CD8-positive, alpha-beta memory T cell (primary cell): ENCODE measurements at regions not wholly inside any gene's neighbourhood (a gene's known extent, or its start where the extent isn't known, plus 50 kb on each side); places are given as distances from the start of the nearest gene placed in this dataset.

Experiments used
- CTCF ChIA-PET: fragments of 350-600 bp; sonication (Branson Sonifier 250); formaldehyde crosslinking; loops from one replicate; lab custom pipeline; 2021; ENCODE audit warnings: antibody characterized with exemption; lab: Charles Lee
- POLR2A ChIA-PET: fragments of 350-600 bp; sonication (Branson Sonifier 250); formaldehyde crosslinking; loops from one replicate; lab custom pipeline; 2021; ENCODE audit warnings: antibody characterized with exemption; lab: Charles Lee
- DNase-seq, 5 donors: peaks; one replicate each; pipeline versions ENCODE4 v3.0.0 to v3.0.0-alpha.2; 2020 to 2022; ENCODE audit warnings: mixed read lengths in 1 of 5
- H3K27ac ChIP-seq: one replicate; pipeline ENCODE4 v1.7.0; 2013; ENCODE audit warnings: low read depth, mild to moderate bottlenecking, low read length, moderate library complexity
- H3K27me3 ChIP-seq: 2 replicates; pipeline ENCODE4 v1.7.0; 2013; ENCODE audit warnings: low read length, mild to moderate bottlenecking; ENCODE audit not compliant: insufficient read depth, poor library complexity, severe bottlenecking
- H3K36me3 ChIP-seq: 2 replicates; pipeline ENCODE4 v1.7.0; 2013; ENCODE audit warnings: mild to moderate bottlenecking, low read length, moderate library complexity; ENCODE audit not compliant: insufficient read depth
- H3K4me1 ChIP-seq: 2 replicates; pipeline ENCODE4 v1.7.0; 2013; ENCODE audit warnings: mild to moderate bottlenecking, low read length, moderate library complexity; ENCODE audit not compliant: insufficient read depth
- H3K4me3 ChIP-seq: 2 replicates; pipeline ENCODE4 v1.7.0; 2013; ENCODE audit warnings: mild to moderate bottlenecking, low read length
- H3K9me3 ChIP-seq: 2 replicates; pipeline ENCODE4 v1.7.0; 2013; ENCODE audit warnings: mild to moderate bottlenecking, low read length
- H3K27ac Mint-ChIP-seq, 8 donors: one replicate each; pipeline ENCODE4 v1.8.0; 2020 to 2021; ENCODE audit warnings: mixed read lengths in 8 of 8, mild to moderate bottlenecking in 6 of 8, inconsistent platforms in 3 of 8, moderate library complexity in 3 of 8
- H3K27me3 Mint-ChIP-seq, 2 donors: one replicate each; pipeline ENCODE4 v1.8.0; 2020 to 2021; ENCODE audit warnings: mixed read lengths in 2 of 2, mild to moderate bottlenecking in 1 of 2, moderate library complexity in 1 of 2
- H3K36me3 Mint-ChIP-seq, 3 donors: one replicate each; pipeline ENCODE4 v1.8.0; 2020 to 2021; ENCODE audit warnings: mixed read lengths in 3 of 3, inconsistent platforms in 1 of 3, mild to moderate bottlenecking in 1 of 3
- H3K4me1 Mint-ChIP-seq, 3 donors: one replicate each; pipeline ENCODE4 v1.8.0; 2020 to 2021; ENCODE audit warnings: mixed read lengths in 3 of 3, inconsistent platforms in 1 of 3, mild to moderate bottlenecking in 1 of 3
- H3K4me3 Mint-ChIP-seq, 7 donors: one replicate each; pipeline ENCODE4 v1.8.0; 2020 to 2021; ENCODE audit warnings: mixed read lengths in 7 of 7, mild to moderate bottlenecking in 6 of 7, moderate library complexity in 4 of 7, inconsistent platforms in 2 of 7
- H3K9me3 Mint-ChIP-seq, 5 donors: one replicate each; pipeline ENCODE4 v1.8.0; 2020 to 2022; ENCODE audit warnings: mixed read lengths in 5 of 5, mild to moderate bottlenecking in 3 of 5, moderate library complexity in 2 of 5, inconsistent platforms in 1 of 5

DNA sequence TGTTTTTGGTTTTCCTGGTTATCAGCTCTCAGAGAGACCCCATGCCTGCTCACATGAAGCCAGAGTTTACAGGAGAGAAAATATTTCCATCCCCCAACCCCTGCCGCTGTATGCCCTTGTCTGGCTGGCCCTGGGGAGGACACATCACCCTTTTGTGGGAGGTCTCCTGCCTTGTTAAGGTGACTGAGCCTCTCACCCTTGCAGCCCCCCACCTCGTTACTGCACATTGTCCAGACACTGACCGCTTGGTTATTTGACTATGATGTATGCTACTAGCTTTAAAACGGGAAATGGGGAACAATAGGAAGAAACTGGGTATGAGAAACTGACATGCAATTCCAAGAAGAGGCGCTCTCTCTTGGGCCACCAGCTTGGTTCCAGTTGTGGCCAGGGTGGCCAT is 51.1 kb upstream of the RFPL3 start:
- H3K36me3 Mint-ChIP-seq: no peaks in the 10 kb centered on the region
- H3K4me1 Mint-ChIP-seq: no peaks in the 10 kb centered on the region
- DNase-seq: no peak
- ChIA-PET CTCF (no interaction called here), POLR2A (no interaction called here)
- no peaks in the 10 kb centered on the region for H3K27me3 ChIP-seq
- no peaks in the 10 kb centered on the region for H3K4me1 ChIP-seq
- H3K27me3 Mint-ChIP-seq: peaks cover 20 to 60% of the 10 kb centered on the region in 2 donors
- no peak overlapping the region for H3K27ac ChIP-seq
- no peaks in the 10 kb centered on the region for H3K9me3 Mint-ChIP-seq
- no peaks in the 10 kb centered on the region for H3K9me3 ChIP-seq
- no peak overlapping the region for H3K4me3 ChIP-seq
- no peak overlapping the region for H3K27ac Mint-ChIP-seq
- no peak overlapping the region for H3K4me3 Mint-ChIP-seq
- H3K36me3 ChIP-seq: no peaks in the 10 kb centered on the region

- Mint-ChIP-seq H3K27ac (no peak overlapping the region), H3K4me3 (no peak overlapping the region), H3K4me1 (no peaks in the 10 kb centered on the region), H3K27me3 (peaks cover 20 to 55% of the 10 kb centered on the region in 2 donors), H3K9me3 (no peaks in the 10 kb centered on the region), H3K36me3 (no peaks in the 10 kb centered on the region)
- Histone ChIP-seq H3K27me3 (no peaks in the 10 kb centered on the region), H3K4me3 (no peak overlapping the region), H3K4me1 (no peaks in the 10 kb centered on the region), H3K9me3 (no peaks in the 10 kb centered on the region), H3K36me3 (no peaks in the 10 kb centered on the region), H3K27ac (no peak overlapping the region)
- DNase-seq: no peak
- CTCF ChIA-PET: no interaction called here
- POLR2A ChIA-PET: no interaction called here
These were observed 50.6 kb upstream of the RFPL3 start for GRCh38 chr22:32307055-32307454.

DNA sequence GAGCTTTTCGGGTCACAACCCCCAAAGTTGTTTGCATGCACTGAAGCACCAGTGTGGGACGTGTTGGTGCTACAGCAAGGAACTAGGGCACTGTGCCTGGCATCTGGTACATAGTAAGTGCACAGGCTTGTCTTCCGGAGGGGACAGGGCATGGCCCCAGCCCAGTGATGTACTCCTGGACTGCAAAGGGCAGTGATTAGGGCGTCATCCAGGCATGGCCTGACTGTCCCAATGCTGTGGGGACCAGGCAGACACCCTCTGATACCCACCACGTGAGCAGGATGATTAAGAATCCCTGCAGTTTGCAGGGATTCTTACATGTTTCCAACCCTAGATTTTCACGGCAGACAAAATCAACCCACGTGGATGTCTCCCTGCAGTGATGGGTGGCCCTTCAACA is 50.0 kb upstream of the RFPL3 start:
- peaks cover 19 to 54% of the 10 kb centered on the region in 2 donors for H3K27me3 Mint-ChIP-seq
- H3K27ac ChIP-seq: no peak overlapping the region
- no peak overlapping the region for H3K27ac Mint-ChIP-seq
- H3K4me3 ChIP-seq: no peak overlapping the region
- no peaks in the 10 kb centered on the region for H3K36me3 ChIP-seq
- H3K27me3 ChIP-seq: no peaks in the 10 kb centered on the region
- H3K9me3 ChIP-seq: no peaks in the 10 kb centered on the region
- no peaks in the 10 kb centered on the region for H3K4me1 ChIP-seq
- no peak overlapping the region for H3K4me3 Mint-ChIP-seq
- no peaks in the 10 kb centered on the region for H3K9me3 Mint-ChIP-seq
- no peak for DNase-seq
- ChIA-PET CTCF (no interaction called here), POLR2A (no interaction called here)
- no peaks in the 10 kb centered on the region for H3K4me1 Mint-ChIP-seq
- H3K36me3 Mint-ChIP-seq: no peaks in the 10 kb centered on the region
